Lower lobe of right lung (tissue), 2 donors: ENCODE measurements at regions not wholly inside any gene's neighbourhood (a gene's known extent, or its start where the extent isn't known, plus 50 kb on each side); places are given as distances from the start of the nearest gene placed in this dataset.
A peak's percentile ranks its signal among the peaks of the same experiment; 100 is the strongest.

Experiments
- ATAC-seq, 2 donors: fragments of 200-7000 bp; cut with Tn5 transposase; one replicate each; pipeline ENCODE4 v1.9.1; 2020 to 2022; ENCODE audit warnings: mild to moderate bottlenecking in 2 of 2, moderate library complexity in 2 of 2
- DNase-seq: peaks from one replicate; pipeline ENCODE4 v3.0.0-alpha.2; 2020
- H3K27ac ChIP-seq: fragments of 200-600 bp; one replicate; pipeline ENCODE4 v1.8.0; 2022
- H3K27me3 ChIP-seq: fragments of 200-600 bp; one replicate; pipeline ENCODE4 v1.8.0; 2022; ENCODE audit warnings: low read depth
- H3K36me3 ChIP-seq: fragments of 200-600 bp; one replicate; pipeline ENCODE4 v1.8.0; 2022; ENCODE audit warnings: mild to moderate bottlenecking
- H3K4me1 ChIP-seq: fragments of 200-600 bp; one replicate; pipeline ENCODE4 v1.8.0; 2022
- H3K4me3 ChIP-seq: fragments of 200-600 bp; one replicate; pipeline ENCODE4 v1.8.0; 2022; ENCODE audit warnings: mild to moderate bottlenecking
- H3K9me3 ChIP-seq: fragments of 200-600 bp; one replicate; pipeline ENCODE4 v1.8.0; 2022
- CTCF ChIP-seq: fragments of 200-600 bp; IDR thresholded peaks from one replicate; pipeline ENCODE4 v1.8.0; 2022; ENCODE audit warnings: antibody characterized with exemption, mild to moderate bottlenecking
- intact Hi-C: fragments of 100-400 bp; cut with DNase I; formaldehyde crosslinking; loops from one replicate; pipeline ENCODE4 v1.11.0; 2022
- donor health status: DM: no; HTN: yes; CAD: no; lungs with severe emphysema.

- no peak for DNase-seq
- Histone ChIP-seq H3K27me3 (no peaks in the 10 kb centered on the region), H3K4me1 (no peaks in the 10 kb centered on the region), H3K27ac (no peak overlapping the region), H3K36me3 (no peaks in the 10 kb centered on the region), H3K4me3 (no peak overlapping the region), H3K9me3 (no peaks in the 10 kb centered on the region)
- intact Hi-C loops, result no loop called here
- ATAC-seq, result peak in 1 of 2 donors; percentile 11
- no peak for TF ChIP-seq CTCF
These were observed 193.8 kb downstream of the FOXA2 start for GRCh38 chr20:22390543-22390903.

- peak overlapping the region; percentile 63 for H3K27ac ChIP-seq
- H3K9me3 ChIP-seq, result no peaks in the 10 kb centered on the region
- no peaks in the 10 kb centered on the region for H3K36me3 ChIP-seq
- H3K27me3 ChIP-seq, result no peaks in the 10 kb centered on the region
- H3K4me3 ChIP-seq, result no peak overlapping the region
- no peaks in the 10 kb centered on the region for H3K4me1 ChIP-seq
- DNase-seq (peak; percentile 69), ATAC-seq (peak; percentile 93 to 96)
- no peak for TF ChIP-seq CTCF
- intact Hi-C loops, result no loop called here
These were observed 194.4 kb downstream of the FOXA2 start for GRCh38 chr20:22389836-22390542.

- H3K36me3 ChIP-seq, result no peaks in the 10 kb centered on the region
- H3K4me3 ChIP-seq, result no peak overlapping the region
- no peaks in the 10 kb centered on the region for H3K27me3 ChIP-seq
- intact Hi-C loops, result no loop called here
- H3K9me3 ChIP-seq, result no peaks in the 10 kb centered on the region
- TF ChIP-seq CTCF, result no peak
- H3K4me1 ChIP-seq, result no peaks in the 10 kb centered on the region
- no peak overlapping the region for H3K27ac ChIP-seq
- ATAC-seq (no peak), DNase-seq (no peak)
These were observed 196.9 kb downstream of the FOXA2 start for GRCh38 chr20:22387452-22387851.

- DNase-seq (no peak), ATAC-seq (no peak)
- no peak overlapping the region for H3K27ac ChIP-seq
- no peaks in the 10 kb centered on the region for H3K9me3 ChIP-seq
- H3K36me3 ChIP-seq, result no peaks in the 10 kb centered on the region
- no peaks in the 10 kb centered on the region for H3K27me3 ChIP-seq
- H3K4me1 ChIP-seq, result no peaks in the 10 kb centered on the region
- intact Hi-C loops, result no loop called here
- no peak overlapping the region for H3K4me3 ChIP-seq
- no peak for TF ChIP-seq CTCF
These were observed 198.1 kb downstream of the FOXA2 start for GRCh38 chr20:22386306-22386623.

GRCh38 chr20:22385602-22386305 is 198.6 kb downstream of the FOXA2 start:
- no peaks in the 10 kb centered on the region for H3K4me1 ChIP-seq
- intact Hi-C loops, result no loop called here
- no peaks in the 10 kb centered on the region for H3K36me3 ChIP-seq
- H3K9me3 ChIP-seq, result no peaks in the 10 kb centered on the region
- DNase-seq (no peak), ATAC-seq (peak in 1 of 2 donors; percentile 73)
- no peak overlapping the region for H3K27ac ChIP-seq
- H3K4me3 ChIP-seq, result no peak overlapping the region
- no peaks in the 10 kb centered on the region for H3K27me3 ChIP-seq
- peak; percentile 37 for TF ChIP-seq CTCF
